SK-N-MC (cell line): ENCODE measurements at regions not wholly inside any gene's neighbourhood (a gene's known extent, or its start where the extent isn't known, plus 50 kb on each side); places are given as distances from the start of the nearest gene placed in this dataset.
"Not testable (repeated sequence)": the region's sequence is repeated elsewhere in the genome, so short reads cannot be mapped to it uniquely, and the experiment has no call there.

Source experiments
- EZH2 ChIP-seq: fragments of 200-600 bp; sonication (generic); IDR thresholded peaks from one replicate; pipeline ENCODE4 v1.6.1; 2017; ENCODE audit warnings: antibody characterized with exemption
- FOXP2 ChIP-seq: optimal IDR thresholded peaks from 2 replicates; pipeline ENCODE3; 2011; ENCODE audit warnings: mild to moderate bottlenecking, moderate library complexity; ENCODE audit not compliant: insufficient read depth; ENCODE audit errors: extremely low read length, control extremely low read depth
- POLR2AphosphoS5 ChIP-seq: IDR thresholded peaks from 2 replicates; pipeline ENCODE4 v1.6.1; 2012; ENCODE audit warnings: mild to moderate bottlenecking, low read depth, low read length, borderline replicate concordance

- TF ChIP-seq EZH2, POLR2AphosphoS5, FOXP2: not testable (repeated sequence)
These were observed 292.7 kb downstream of the RND3 start for GRCh38 chr2:150194816-150195215.
